AG04450 (cell line): ENCODE measurements at regions not wholly inside any gene's neighbourhood (a gene's known extent, or its start where the extent isn't known, plus 50 kb on each side); places are given as distances from the start of the nearest gene placed in this dataset. TPM values are rescaled to one million over a fixed set of nuclear protein-coding genes. Genes with fewer than 3 reads are reported as not detected.
"Not testable (repeated sequence)": the region's sequence is repeated elsewhere in the genome, so short reads cannot be mapped to it uniquely, and the experiment has no call there.

Experiments used
- CTCF ChIA-PET: fragments of 300-600, 350-600 bp; formaldehyde crosslinking; extraction: SDS; loops from one replicate; lab custom pipeline; 2022; ENCODE audit warnings: antibody characterized with exemption, inconsistent platforms; lab: Charles Lee
- POLR2A ChIA-PET: fragments of 350-600 bp; formaldehyde crosslinking; extraction: SDS; loops from one replicate; lab custom pipeline; 2021; ENCODE audit warnings: antibody characterized with exemption, inconsistent platforms; lab: Yijun Ruan, JAX
- DNase-seq: peaks from one replicate; pipeline ENCODE4 v3.0.0-alpha.2; 2011; ENCODE audit warnings: low read depth, low spot score
- H3K27ac ChIP-seq: one replicate; pipeline ENCODE4 v1.5.1; 2012; ENCODE audit warnings: low read depth, low read length, control low read depth
- H3K27me3 ChIP-seq: one replicate; pipeline ENCODE4 v1.6.0; 2012; ENCODE audit warnings: low read length; ENCODE audit not compliant: control insufficient read depth, insufficient read depth
- H3K4me3 ChIP-seq: 2 replicates; pipeline ENCODE4 v1.5.1; 2011; ENCODE audit warnings: mild to moderate bottlenecking, low read depth, low read length, control low read depth
- H3K9me3 ChIP-seq: 2 replicates; pipeline ENCODE4 v1.5.1; 2012; ENCODE audit warnings: low read length; ENCODE audit not compliant: control insufficient read depth, insufficient read depth
- CTCF ChIP-seq: IDR thresholded peaks from 2 replicates; pipeline ENCODE4 v1.5.1; 2011; ENCODE audit warnings: low read depth, low read length, control low read depth, inconsistent platforms
- small RNA-seq: library from RNA; depleted of rRNA; stranded (forward); fragments of <200 nt; gene quantifications from one replicate; pipeline ENCODE3, GENCODE V24; 2012; ENCODE audit warnings: low read depth; ENCODE audit not compliant: insufficient read length

GRCh38 chr7:69537691-69538090 lies 60.6 kb upstream of the AUTS2 start:
- H3K27me3 ChIP-seq, result no peaks in the 10 kb centered on the region
- TF ChIP-seq CTCF, result no peak
- POLR2A ChIA-PET, result no interaction called here
- no peak for DNase-seq
- H3K4me3 ChIP-seq, result no peak overlapping the region
- CTCF ChIA-PET, result no interaction called here
- peaks cover 31% of the 10 kb centered on the region for H3K9me3 ChIP-seq
- no peak overlapping the region for H3K27ac ChIP-seq

DNA sequence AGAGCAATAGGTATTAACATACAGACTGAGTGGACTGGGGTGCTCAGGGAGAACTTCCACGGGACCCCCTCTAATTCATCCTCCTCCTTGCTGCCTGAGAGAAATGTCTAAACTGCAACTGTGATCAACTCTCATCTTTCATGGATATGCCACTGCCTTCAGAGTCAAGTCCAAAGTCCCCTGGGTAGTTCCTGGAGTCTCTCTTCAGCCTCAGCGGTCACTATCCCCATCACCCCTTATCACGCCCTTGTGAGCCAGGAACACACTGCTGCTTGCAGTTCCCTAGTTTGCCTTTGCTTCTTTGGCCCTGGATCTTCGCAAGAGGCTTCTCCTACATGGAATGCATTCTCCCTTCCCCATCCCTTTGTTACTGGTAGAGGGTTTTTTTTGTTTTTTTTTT lies 58.7 kb upstream of the AUTS2 start:
- no peak overlapping the region for H3K27ac ChIP-seq
- H3K27me3 ChIP-seq, result no peaks in the 10 kb centered on the region
- peaks cover 22% of the 10 kb centered on the region for H3K9me3 ChIP-seq
- no peak overlapping the region for H3K4me3 ChIP-seq
- TF ChIP-seq CTCF, result no peak
- POLR2A ChIA-PET, result no interaction called here
- CTCF ChIA-PET, result no interaction called here
- no peak for DNase-seq

- CTCF ChIA-PET, result no interaction called here
- Histone ChIP-seq H3K9me3 (peaks cover 15% of the 10 kb centered on the region), H3K27ac (no peak overlapping the region), H3K27me3 (no peaks in the 10 kb centered on the region), H3K4me3 (no peak overlapping the region)
- no peak for TF ChIP-seq CTCF
- DNase-seq, result no peak
- POLR2A ChIA-PET, result no interaction called here
These were observed 58.0 kb upstream of the AUTS2 start for GRCh38 chr7:69540287-69540686.

DNA sequence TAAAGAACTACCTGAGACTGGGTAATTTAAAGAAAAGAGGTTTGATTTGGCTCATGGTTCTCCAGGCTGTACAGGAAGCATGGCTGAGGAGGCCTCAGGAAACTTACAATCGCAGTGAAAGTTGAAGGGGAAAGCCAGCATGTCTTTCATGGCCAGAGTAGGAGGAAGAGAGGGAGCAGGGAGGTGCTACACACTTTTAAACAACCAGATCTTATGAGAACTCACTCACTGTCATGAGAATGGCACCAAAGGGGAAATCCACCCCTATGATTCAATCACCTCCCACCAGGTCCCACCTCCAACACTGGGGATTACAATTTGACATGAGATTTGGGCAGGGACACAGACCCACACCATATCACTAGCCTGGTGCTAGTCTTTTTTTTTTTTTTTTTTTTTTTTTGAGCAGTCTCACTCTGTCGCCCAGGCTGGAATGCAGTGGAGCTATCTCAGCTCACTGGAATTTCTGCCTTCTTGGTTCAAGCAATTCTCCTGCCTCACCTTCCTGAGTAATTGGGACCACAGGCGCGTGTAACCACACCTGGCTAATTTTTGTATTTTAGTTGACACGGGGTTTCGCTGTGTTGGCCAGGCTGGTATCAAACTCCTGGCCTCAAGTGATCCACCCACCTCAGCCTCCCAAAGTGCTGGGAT lies 56.4 kb upstream of the AUTS2 start:
- POLR2A ChIA-PET, H3K27ac ChIP-seq, H3K27me3 ChIP-seq, CTCF ChIA-PET, H3K4me3 ChIP-seq, DNase-seq: not testable (repeated sequence)
- H3K9me3 ChIP-seq, result peaks cover 21% of the 10 kb centered on the region

- H3K4me3 ChIP-seq, result no peak overlapping the region
- peaks cover 27% of the 10 kb centered on the region for H3K9me3 ChIP-seq
- CTCF ChIA-PET, result no interaction called here
- no peak overlapping the region for H3K27ac ChIP-seq
- POLR2A ChIA-PET, result no interaction called here
- TF ChIP-seq CTCF, result no peak
- no peak for DNase-seq
- no peaks in the 10 kb centered on the region for H3K27me3 ChIP-seq
These were observed 53.1 kb upstream of the AUTS2 start for GRCh38 chr7:69545175-69545574.

Small RNA genes lying in the stretch of these regions (small RNA-seq; reads per million reads assigned to genes)
- gene MTATP6P21 (not detected), gene RF00019 (not detected), gene RNA5SP231 (not detected), gene RNU6-229P (not detected), gene RNU6-832P (not detected)
